GM19035 (cell line): ENCODE measurements at regions not wholly inside any gene's neighbourhood (a gene's known extent, or its start where the extent isn't known, plus 50 kb on each side); places are given as distances from the start of the nearest gene placed in this dataset.

Experiments
- ATAC-seq: cut with Tn5 transposase; IDR thresholded peaks from one replicate; pipeline ENCODE4 v1.9.1; 2021; ENCODE audit not compliant: unreplicated experiment

GRCh38 chr7:124515106-124515830 is 250.3 kb downstream of the GPR37 start:
- no peak for ATAC-seq

GRCh38 chr7:124514471-124514870 is 251.1 kb downstream of the GPR37 start:
- ATAC-seq = no peak

- ATAC-seq = no peak
Measured at GRCh38 chr7:124497176-124497575, 268.4 kb downstream of the GPR37 start.

GRCh38 chr7:124489925-124490324 is 275.7 kb downstream of the GPR37 start:
- no peak for ATAC-seq

- ATAC-seq = no peak
Measured at GRCh38 chr7:124489082-124489819, 276.3 kb downstream of the GPR37 start.

GRCh38 chr7:124482229-124482628 is 283.4 kb downstream of the GPR37 start:
- no peak for ATAC-seq

GRCh38 chr7:124480821-124481290 is 284.7 kb downstream of the GPR37 start:
- no peak for ATAC-seq

GRCh38 chr7:124480036-124480820 is 285.4 kb downstream of the GPR37 start:
- ATAC-seq = no peak

- no peak for ATAC-seq
Measured at GRCh38 chr7:124462249-124462648, 303.3 kb downstream of the GPR37 start.

GRCh38 chr7:124460555-124460954 is 305.0 kb downstream of the GPR37 start:
- no peak for ATAC-seq

GRCh38 chr7:124460056-124460450 is 305.5 kb downstream of the GPR37 start:
- ATAC-seq = no peak

- ATAC-seq = no peak
Measured at GRCh38 chr7:124459101-124460055, 306.2 kb downstream of the GPR37 start.

GRCh38 chr7:124457841-124458240 is 307.8 kb downstream of the GPR37 start:
- no peak for ATAC-seq

GRCh38 chr7:124456286-124456685 is 309.3 kb downstream of the GPR37 start:
- ATAC-seq = no peak

- ATAC-seq = no peak
Measured at GRCh38 chr7:124452186-124452585, 313.4 kb downstream of the GPR37 start.

- no peak for ATAC-seq
Measured at GRCh38 chr7:124449896-124450295, 315.7 kb downstream of the GPR37 start.

GRCh38 chr7:124444696-124445480 is 320.7 kb downstream of the GPR37 start:
- ATAC-seq = no peak

- no peak for ATAC-seq
Measured at GRCh38 chr7:124443762-124444161, 321.8 kb downstream of the GPR37 start.

- ATAC-seq = no peak
Measured at GRCh38 chr7:124440081-124440480, 325.5 kb downstream of the GPR37 start.
